ENCODE measurements at regions not wholly inside any gene's neighbourhood (a gene's known extent, or its start where the extent isn't known, plus 50 kb on each side); places are given as distances from the start of the nearest gene placed in this dataset.

GRCh38 chr2:114384441-114384840, 58.0 kb upstream of the DPP10 start:
- no peak overlapping the region for H3K4me3 ChIP-seq
- no peak for TF ChIP-seq CTCF (IDR thresholded peaks at IDR 0.05; ENCODE audit: control extremely low read depth, extremely low read depth)
- no peak for ATAC-seq (ENCODE audit: insufficient read depth, low FRiP score)
- H3K27ac ChIP-seq (ENCODE audit: low read depth in 1 of 2, low read length in 1 of 2): no peak overlapping the region
- no peaks in the 10 kb centered on the region for H3K27me3 ChIP-seq (ENCODE audit: control insufficient read depth in 3 of 3, insufficient read depth in 3 of 3, low read length in 2 of 3)
- no peak overlapping the region for H3K9ac ChIP-seq (ENCODE audit: insufficient read depth in 1 of 2, low read length in 2 of 2)
- no peaks in the 10 kb centered on the region for H3K4me1 ChIP-seq (ENCODE audit: control insufficient read depth in 5 of 5, insufficient read depth in 5 of 5, low read length in 5 of 5)
- no peaks in the 10 kb centered on the region for H3K36me3 ChIP-seq (ENCODE audit: control insufficient read depth in 4 of 4, insufficient read depth in 4 of 4, low read length in 4 of 4)
- H3K9me3 ChIP-seq (ENCODE audit: control insufficient read depth in 4 of 4, insufficient read depth in 3 of 4, low read length in 3 of 4): peaks cover 0 to 2% (median 0%) of the 10 kb centered on the region in 4 donors
- 80 to 82% methylated on average over 4 of the region's 4 CpGs for WGBS, 2 donors
- no peak for DNase-seq

GRCh38 chr2:114389021-114389420, 53.4 kb upstream of the DPP10 start:
- ATAC-seq (ENCODE audit: insufficient read depth, low FRiP score) (no peak), DNase-seq (no peak)
- Histone ChIP-seq H3K9me3 (ENCODE audit: control insufficient read depth in 4 of 4, insufficient read depth in 3 of 4, low read length in 3 of 4) (peaks cover 0 to 2% (median 0%) of the 10 kb centered on the region in 4 donors), H3K36me3 (ENCODE audit: control insufficient read depth in 4 of 4, insufficient read depth in 4 of 4, low read length in 4 of 4) (no peaks in the 10 kb centered on the region), H3K27ac (ENCODE audit: low read depth in 1 of 2, low read length in 1 of 2) (no peak overlapping the region), H3K9ac (ENCODE audit: insufficient read depth in 1 of 2, low read length in 2 of 2) (no peak overlapping the region), H3K4me1 (ENCODE audit: control insufficient read depth in 5 of 5, insufficient read depth in 5 of 5, low read length in 5 of 5) (no peaks in the 10 kb centered on the region), H3K4me3 (no peak overlapping the region), H3K27me3 (ENCODE audit: control insufficient read depth in 3 of 3, insufficient read depth in 3 of 3, low read length in 2 of 3) (no peaks in the 10 kb centered on the region)
- no peak for TF ChIP-seq CTCF (IDR thresholded peaks at IDR 0.05; ENCODE audit: control extremely low read depth, extremely low read depth)
- WGBS, 2 donors: 86 to 89% methylated on average over 4 of the region's 4 CpGs

Measured in lung (tissue), 11 donors.